OCI-LY3 (cell line): ENCODE measurements at regions not wholly inside any gene's neighbourhood (a gene's known extent, or its start where the extent isn't known, plus 50 kb on each side); places are given as distances from the start of the nearest gene placed in this dataset.
"Not testable (repeated sequence)": the region's sequence is repeated elsewhere in the genome, so short reads cannot be mapped to it uniquely, and the experiment has no call there.

Experiments used
- H2AFZ ChIP-seq: fragments of 200-600, 300-600 bp; shearing (Covaris generic); 2 replicates; pipeline ENCODE4 v1.6.0; 2014; ENCODE audit warnings: antibody characterized with exemption, low read depth, low read length
- H3K27ac ChIP-seq: fragments of 200-600, 300-600 bp; sonication (generic); 2 replicates; pipeline ENCODE4 v1.5.1; 2014; ENCODE audit warnings: mild to moderate bottlenecking, low read length, moderate library complexity, mixed read lengths
- H3K27me3 ChIP-seq: fragments of 200-600, 300-600 bp; sonication (generic); 2 replicates; pipeline ENCODE4 v1.6.1; 2014; ENCODE audit warnings: low read depth, low read length, mixed read lengths
- H3K36me3 ChIP-seq: fragments of 200-600, 300-600 bp; sonication (generic); replicated peaks from 2 replicates; pipeline ENCODE3; 2014; ENCODE audit warnings: low read depth, low read length, mixed read lengths
- H3K4me1 ChIP-seq: fragments of 300-600, 200-600 bp; sonication (generic); 2 replicates; pipeline ENCODE4 v1.6.1; 2014; ENCODE audit warnings: low read length, mixed read lengths
- H3K4me2 ChIP-seq: fragments of 200-600, 300-600 bp; sonication (generic); 2 replicates; pipeline ENCODE4 v1.6.1; 2014; ENCODE audit warnings: low read length, mixed read lengths
- H3K4me3 ChIP-seq: fragments of 300-600, 200-600 bp; sonication (generic); 2 replicates; pipeline ENCODE4 v1.5.1; 2014; ENCODE audit warnings: antibody characterized with exemption, mild to moderate bottlenecking, low read length, moderate library complexity
- H3K79me2 ChIP-seq: fragments of 300-600, 200-600 bp; shearing (Covaris generic); 2 replicates; pipeline ENCODE4 v1.6.1; 2014; ENCODE audit warnings: mild to moderate bottlenecking, low read length, mixed read lengths
- H3K9ac ChIP-seq: fragments of 300-600, 200-600 bp; shearing (Covaris generic); 2 replicates; pipeline ENCODE4 v1.6.0; 2014; ENCODE audit warnings: mild to moderate bottlenecking, low read length, moderate library complexity
- H3K9me3 ChIP-seq: fragments of 200-600, 300-600 bp; shearing (Covaris generic); 2 replicates; pipeline ENCODE4 v1.6.1; 2014; ENCODE audit warnings: low read length, mixed read lengths; ENCODE audit not compliant: insufficient read depth
- H4K20me1 ChIP-seq: fragments of 200-600, 300-600 bp; sonication (generic); 2 replicates; pipeline ENCODE4 v1.6.1; 2016; ENCODE audit warnings: low read length, mixed read lengths; ENCODE audit not compliant: insufficient read depth
- EZH2phosphoT487 ChIP-seq: fragments of 200-600 bp; shearing (Covaris generic); IDR thresholded peaks from 2 replicates; pipeline ENCODE4 v1.6.1; 2018; ENCODE audit warnings: antibody characterized with exemption, mixed run types, low read depth
- TF ChIP-seq, protein P1 (sequence below): fragments of 200-600, 300-600 bp; sonication (generic); IDR thresholded peaks from 2 replicates; pipeline ENCODE4 v1.5.1; 2014; ENCODE audit warnings: antibody characterized with exemption, low read length, low read depth

DNA sequence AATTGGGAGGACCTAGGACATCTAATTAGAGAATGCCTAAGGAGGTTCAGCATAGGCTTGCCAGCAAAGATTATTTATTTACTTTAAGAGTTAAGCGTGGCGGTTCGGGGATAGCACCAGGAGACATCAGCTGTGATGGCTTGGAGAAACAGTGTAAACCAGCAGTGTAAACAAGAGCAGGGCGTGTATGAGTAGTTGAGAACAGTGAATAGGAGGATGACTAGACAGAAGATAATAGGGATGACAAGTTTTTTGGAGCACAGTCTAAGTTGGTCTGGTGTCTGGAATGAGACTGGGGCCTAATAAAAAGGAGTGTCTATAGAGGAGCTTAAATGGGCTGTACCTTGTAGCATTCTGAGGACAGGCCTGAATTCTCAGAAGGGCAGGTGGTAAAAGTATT is 338.4 kb upstream of the HTR1E start:
- not testable (repeated sequence) for H3K9ac ChIP-seq, H3K4me2 ChIP-seq, H3K36me3 ChIP-seq, H3K27me3 ChIP-seq, H3K9me3 ChIP-seq, H3K4me3 ChIP-seq, H4K20me1 ChIP-seq, H3K79me2 ChIP-seq, H3K4me1 ChIP-seq, H2AFZ ChIP-seq, H3K27ac ChIP-seq

DNA sequence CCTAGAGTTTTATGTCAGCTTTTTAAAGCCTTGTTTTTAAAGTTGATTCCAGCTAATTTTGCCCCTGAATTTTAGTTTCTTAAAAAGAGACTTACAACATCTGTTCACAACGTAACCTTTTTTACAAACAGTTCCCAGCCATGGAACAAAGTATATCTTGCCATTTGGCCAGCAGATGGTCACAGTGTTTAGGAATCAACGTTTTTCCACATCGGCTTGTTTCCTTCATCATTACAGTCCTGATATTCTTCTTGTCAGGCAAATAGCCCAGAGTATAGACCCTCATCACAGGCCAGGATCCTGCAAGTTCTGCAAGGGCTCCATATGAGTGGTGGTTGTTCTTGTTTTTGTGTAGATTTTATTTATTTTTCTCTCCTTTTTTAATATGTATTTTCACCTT is 341.7 kb upstream of the HTR1E start:
- Histone ChIP-seq H3K27me3 (no peaks in the 10 kb centered on the region), H3K36me3 (no peaks in the 10 kb centered on the region), H3K9me3 (no peaks in the 10 kb centered on the region), H3K4me2 (no peak overlapping the region), H3K9ac (no peak overlapping the region), H3K79me2 (no peaks in the 10 kb centered on the region), H4K20me1 (no peaks in the 10 kb centered on the region), H3K27ac (no peak overlapping the region), H3K4me3 (no peak overlapping the region), H2AFZ (no peak overlapping the region), H3K4me1 (peaks cover 16% of the 10 kb centered on the region)
- TF ChIP-seq EZH2phosphoT487 = no peak
- TF ChIP-seq, protein P1, sequence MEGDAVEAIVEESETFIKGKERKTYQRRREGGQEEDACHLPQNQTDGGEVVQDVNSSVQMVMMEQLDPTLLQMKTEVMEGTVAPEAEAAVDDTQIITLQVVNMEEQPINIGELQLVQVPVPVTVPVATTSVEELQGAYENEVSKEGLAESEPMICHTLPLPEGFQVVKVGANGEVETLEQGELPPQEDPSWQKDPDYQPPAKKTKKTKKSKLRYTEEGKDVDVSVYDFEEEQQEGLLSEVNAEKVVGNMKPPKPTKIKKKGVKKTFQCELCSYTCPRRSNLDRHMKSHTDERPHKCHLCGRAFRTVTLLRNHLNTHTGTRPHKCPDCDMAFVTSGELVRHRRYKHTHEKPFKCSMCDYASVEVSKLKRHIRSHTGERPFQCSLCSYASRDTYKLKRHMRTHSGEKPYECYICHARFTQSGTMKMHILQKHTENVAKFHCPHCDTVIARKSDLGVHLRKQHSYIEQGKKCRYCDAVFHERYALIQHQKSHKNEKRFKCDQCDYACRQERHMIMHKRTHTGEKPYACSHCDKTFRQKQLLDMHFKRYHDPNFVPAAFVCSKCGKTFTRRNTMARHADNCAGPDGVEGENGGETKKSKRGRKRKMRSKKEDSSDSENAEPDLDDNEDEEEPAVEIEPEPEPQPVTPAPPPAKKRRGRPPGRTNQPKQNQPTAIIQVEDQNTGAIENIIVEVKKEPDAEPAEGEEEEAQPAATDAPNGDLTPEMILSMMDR = no peak

DNA sequence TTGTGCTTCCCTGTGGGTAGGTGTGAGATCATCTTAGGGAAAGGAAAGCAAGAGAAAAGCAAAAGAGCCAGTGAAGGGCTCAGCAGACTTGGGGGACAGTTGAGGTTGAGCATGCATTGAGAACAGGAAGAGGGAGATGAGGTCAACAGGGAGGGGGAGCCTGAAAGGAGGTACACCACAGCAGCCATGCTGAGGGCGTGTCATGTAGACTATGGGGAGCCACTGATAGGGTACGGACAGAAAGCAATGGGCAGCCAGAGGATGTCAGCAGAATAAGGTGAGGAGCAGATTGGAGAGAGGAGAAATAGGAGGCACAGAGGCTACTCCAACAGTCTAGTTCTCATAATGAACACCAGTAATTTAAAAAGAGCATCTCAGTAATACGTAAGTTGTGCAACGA is 351.1 kb upstream of the HTR1E start:
- H3K4me2 ChIP-seq = no peak overlapping the region
- no peaks in the 10 kb centered on the region for H3K79me2 ChIP-seq
- H4K20me1 ChIP-seq = no peaks in the 10 kb centered on the region
- no peak overlapping the region for H3K27ac ChIP-seq
- H3K36me3 ChIP-seq = no peaks in the 10 kb centered on the region
- no peak overlapping the region for H3K4me3 ChIP-seq
- no peaks in the 10 kb centered on the region for H3K27me3 ChIP-seq
- H3K4me1 ChIP-seq = peaks cover 7% of the 10 kb centered on the region; the same call in 1 of the 2 replicates
- no peak for TF ChIP-seq EZH2phosphoT487
- TF ChIP-seq, protein P1 = no peak
- H3K9me3 ChIP-seq = no peaks in the 10 kb centered on the region
- H3K9ac ChIP-seq = no peak overlapping the region
- H2AFZ ChIP-seq = no peak overlapping the region

DNA sequence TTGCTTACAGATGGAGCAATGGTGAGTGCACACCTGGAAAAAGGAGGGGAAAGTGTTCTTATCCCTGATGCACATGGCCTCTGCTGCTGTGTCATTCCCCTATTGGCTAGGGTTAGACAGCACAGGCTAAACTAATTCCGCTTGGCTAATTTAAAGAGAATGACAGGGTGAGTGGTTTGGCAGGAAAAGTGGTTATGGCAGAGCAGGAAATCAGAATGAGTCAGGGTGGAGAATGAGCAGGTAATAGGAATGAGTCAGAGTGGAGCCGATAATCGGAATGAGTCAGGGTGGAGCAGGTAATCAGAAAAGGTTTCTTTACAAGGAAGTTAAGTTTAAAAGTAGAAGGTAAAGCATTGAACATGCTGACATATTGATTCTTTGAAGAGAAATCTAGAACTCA is 355.5 kb upstream of the HTR1E start:
- H3K79me2 ChIP-seq = no peaks in the 10 kb centered on the region
- no peak overlapping the region for H2AFZ ChIP-seq
- H3K4me1 ChIP-seq = no peaks in the 10 kb centered on the region
- H3K4me3 ChIP-seq = no peak overlapping the region
- H4K20me1 ChIP-seq = no peaks in the 10 kb centered on the region
- no peak overlapping the region for H3K27ac ChIP-seq
- H3K9me3 ChIP-seq = no peaks in the 10 kb centered on the region
- H3K9ac ChIP-seq = no peak overlapping the region
- no peaks in the 10 kb centered on the region for H3K27me3 ChIP-seq
- H3K4me2 ChIP-seq = no peak overlapping the region
- no peaks in the 10 kb centered on the region for H3K36me3 ChIP-seq
- TF ChIP-seq, protein P1 = no peak
- no peak for TF ChIP-seq EZH2phosphoT487

DNA sequence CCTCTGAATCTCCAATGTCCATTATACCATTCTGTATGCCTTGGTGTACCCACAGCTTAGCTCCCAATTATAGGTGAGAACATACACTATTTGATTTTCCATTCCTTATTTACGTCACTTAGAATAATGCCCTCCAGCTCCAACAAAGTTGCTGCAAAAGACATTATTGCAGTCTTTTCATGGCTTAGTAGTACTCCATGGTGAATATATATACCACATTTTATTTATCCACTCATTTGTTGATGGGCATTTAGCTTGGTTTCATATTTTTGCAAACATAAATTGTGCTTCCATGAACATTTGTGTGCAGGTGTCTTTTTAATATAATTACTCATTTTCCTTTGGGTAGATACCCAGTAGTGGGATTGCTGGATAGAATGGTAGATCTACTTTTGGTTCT is 374.1 kb upstream of the HTR1E start:
- no peak overlapping the region for H3K4me3 ChIP-seq
- H4K20me1 ChIP-seq = no peaks in the 10 kb centered on the region
- H3K4me1 ChIP-seq = no peaks in the 10 kb centered on the region
- no peak overlapping the region for H3K9ac ChIP-seq
- H2AFZ ChIP-seq = no peak overlapping the region
- H3K27ac ChIP-seq = no peak overlapping the region
- no peaks in the 10 kb centered on the region for H3K36me3 ChIP-seq
- H3K9me3 ChIP-seq = no peaks in the 10 kb centered on the region
- no peaks in the 10 kb centered on the region for H3K27me3 ChIP-seq
- no peak overlapping the region for H3K4me2 ChIP-seq
- TF ChIP-seq EZH2phosphoT487 = no peak
- TF ChIP-seq, protein P1 = no peak
- H3K79me2 ChIP-seq = no peaks in the 10 kb centered on the region
